Endothelial cell of umbilical vein (primary cell): ENCODE measurements at regions not wholly inside any gene's neighbourhood (a gene's known extent, or its start where the extent isn't known, plus 50 kb on each side); places are given as distances from the start of the nearest gene placed in this dataset.

ENCODE experiments used
- BruUV-seq: library from RNA; stranded (reverse); fragments of 400-500 nt; replicated peaks from 2 replicates; lab custom pipeline; 2021; lab: Mats Ljungman, UMichigan
- CTCF ChIA-PET: fragments of 300-600, 350-600 bp; sonication (Branson Sonifier 250); formaldehyde crosslinking; loops from one replicate; lab custom pipeline; 2021; ENCODE audit warnings: antibody characterized with exemption, inconsistent platforms; lab: Charles Lee
- POLR2A ChIA-PET: fragments of 300-600, 350-600 bp; sonication (Branson Sonifier 250); formaldehyde crosslinking; loops from one replicate; lab custom pipeline; 2021; ENCODE audit warnings: antibody characterized with exemption, inconsistent platforms; lab: Charles Lee
- DNase-seq: peaks from one replicate; pipeline ENCODE4 v3.0.0-alpha.2; 2011; ENCODE audit warnings: low read depth, low spot score
- FAIRE-seq: peaks from 2 replicates; lab custom pipeline; 2011; peaks lifted over from hg19 to GRCh38; lab: Jason Lieb, UNC
- H2AFZ ChIP-seq: 2 replicates; pipeline ENCODE4 v1.6.0; 2012; ENCODE audit warnings: low read depth, low read length, control low read depth, inconsistent platforms
- H3K27ac ChIP-seq: 2 replicates; pipeline ENCODE4 v1.5.1; 2011; ENCODE audit warnings: low read depth, mild to moderate bottlenecking, control low read depth, low read length, moderate library complexity; ENCODE audit not compliant: insufficient read depth
- H3K27me3 ChIP-seq, 2 experiments: 2 replicates each; pipeline versions ENCODE4 v1.6.0 to v1.6.1; 2011; ENCODE audit warnings: low read length in 2 of 2, mixed read lengths in 1 of 2; ENCODE audit not compliant: control insufficient read depth in 2 of 2, insufficient read depth in 2 of 2
- H3K36me3 ChIP-seq, 2 experiments: 2 replicates in 1 of 2; 3 replicates in 1 of 2; pipeline ENCODE4 v1.5.1; 2011; ENCODE audit warnings: low read length in 2 of 2, mild to moderate bottlenecking in 1 of 2, moderate library complexity in 1 of 2; ENCODE audit not compliant: control insufficient read depth in 2 of 2, insufficient read depth in 2 of 2; ENCODE audit errors: extremely low read depth in 1 of 2
- H3K4me1 ChIP-seq: 3 replicates; pipeline ENCODE4 v1.5.1; 2011; ENCODE audit warnings: mild to moderate bottlenecking, low read length; ENCODE audit not compliant: control insufficient read depth, insufficient read depth; ENCODE audit errors: extremely low read depth
- H3K4me2 ChIP-seq: 2 replicates; pipeline ENCODE4 v1.6.1; 2011; ENCODE audit warnings: low read length, control low read depth, mixed read lengths; ENCODE audit not compliant: insufficient read depth
- H3K4me3 ChIP-seq, 3 experiments: fragments of 200-600 bp in 1 of 3; sonication (generic), shearing (Covaris generic) in 1 of 3; replicated peaks in 1 of 3; 2 replicates each; pipeline ENCODE4 v1.5.1; 2011 to 2016; ENCODE audit warnings: control low read depth in 3 of 3, low read length in 3 of 3, mild to moderate bottlenecking in 2 of 3, inconsistent platforms in 1 of 3, low read depth in 1 of 3, moderate library complexity in 1 of 3; ENCODE audit not compliant: insufficient read depth in 1 of 3
- H3K79me2 ChIP-seq: 2 replicates; pipeline ENCODE4 v1.6.0; 2012; ENCODE audit warnings: low read length, inconsistent platforms; ENCODE audit not compliant: control insufficient read depth, insufficient read depth
- H3K9ac ChIP-seq: replicated peaks from 2 replicates; pipeline ENCODE3; 2011; ENCODE audit warnings: low read length, control low read depth; ENCODE audit not compliant: insufficient read depth; ENCODE audit errors: extremely low read depth
- H3K9me1 ChIP-seq: replicated peaks from 3 replicates; pipeline ENCODE4 v1.6.0; 2011; ENCODE audit warnings: mild to moderate bottlenecking, low read length; ENCODE audit not compliant: control insufficient read depth, insufficient read depth; ENCODE audit errors: extremely low read depth
- H3K9me3 ChIP-seq: replicated peaks from 2 replicates; pipeline ENCODE4 v1.5.1; 2012; ENCODE audit warnings: low read length, inconsistent platforms; ENCODE audit not compliant: control insufficient read depth, insufficient read depth
- H4K20me1 ChIP-seq: replicated peaks from 2 replicates; pipeline ENCODE3; 2011; ENCODE audit warnings: mild to moderate bottlenecking, low read length; ENCODE audit not compliant: control insufficient read depth, insufficient read depth; ENCODE audit errors: extremely low read depth
- CTCF ChIP-seq, 2 donors: IDR thresholded peaks; 1 replicate in 1 of 2; 2 replicates in 1 of 2; pipeline ENCODE4 v1.5.1; 2011; ENCODE audit warnings: low read length in 2 of 2, mild to moderate bottlenecking in 2 of 2, moderate library complexity in 2 of 2, control low read depth in 1 of 2, inconsistent platforms in 1 of 2, low read depth in 1 of 2; ENCODE audit not compliant: insufficient read depth in 1 of 2; ENCODE audit errors: extremely low read depth in 1 of 2
- EZH2 ChIP-seq: IDR thresholded peaks from 2 replicates; pipeline ENCODE4 v1.6.1; 2012; ENCODE audit warnings: borderline replicate concordance, low read depth, mild to moderate bottlenecking, moderate library complexity, low read length, inconsistent platforms; ENCODE audit not compliant: severe bottlenecking
- FOS ChIP-seq: IDR thresholded peaks from 2 replicates; pipeline ENCODE4 v1.6.1; 2011; ENCODE audit warnings: mild to moderate bottlenecking, low read length, moderate library complexity, borderline replicate concordance; ENCODE audit not compliant: insufficient read depth
- GATA2 ChIP-seq: IDR thresholded peaks from 2 replicates; pipeline ENCODE4 v1.7.0; 2011; ENCODE audit warnings: low read depth, mild to moderate bottlenecking, moderate library complexity, mixed read lengths, low read length; ENCODE audit not compliant: insufficient read length, insufficient read depth
- MYC ChIP-seq: IDR thresholded peaks from one replicate; pipeline ENCODE4 v1.6.1; 2011; ENCODE audit warnings: mild to moderate bottlenecking, low read depth, low read length
- POLR2A ChIP-seq: IDR thresholded peaks from 2 replicates; pipeline ENCODE4 v1.6.1; 2012; ENCODE audit warnings: low read depth, mild to moderate bottlenecking, control low read depth, low read length
- dilution Hi-C: fragments of 300-500 bp; cut with MboI; formaldehyde crosslinking; loops from one replicate; pipeline ENCODE4 v1.15.0; 2019; ENCODE audit warnings: low sequenced_read_pairs; ENCODE audit not compliant: extremely low pct_ligation_motif_present
- intact Hi-C: fragments of 100-400 bp; cut with micrococcal nuclease; formaldehyde crosslinking; loops from one replicate; pipeline ENCODE4 v1.10.0; 2022

DNA sequence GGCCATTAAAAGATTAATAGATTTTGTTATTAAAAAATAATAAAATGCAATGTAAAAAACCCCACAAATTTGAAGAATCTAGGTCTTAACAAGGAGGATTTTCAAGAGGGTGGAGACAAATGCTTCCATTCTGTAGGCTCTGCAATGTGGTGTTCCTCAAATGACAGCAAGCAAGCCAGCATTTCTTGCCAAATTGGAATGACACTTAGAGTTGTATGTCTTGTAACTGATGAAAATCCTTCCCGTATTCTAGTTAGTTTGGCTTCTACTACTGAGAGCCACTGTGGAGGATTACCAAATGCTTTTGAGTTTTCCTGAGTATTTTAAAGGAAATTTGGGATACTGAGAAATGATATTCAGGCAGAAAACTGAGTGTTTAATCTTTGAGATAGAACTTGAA, 1225.5 kb upstream of the CITED2 start:
- FAIRE-seq: no peak

More for the DNA sequence above, 1225.5 kb upstream of the CITED2 start:
- Histone ChIP-seq H3K36me3 (no peaks in the 10 kb centered on the region), H3K9ac (no peak overlapping the region), H3K4me1 (peaks cover 3% of the 10 kb centered on the region), H3K9me3 (no peaks in the 10 kb centered on the region), H3K79me2 (no peaks in the 10 kb centered on the region), H3K27ac (no peak overlapping the region), H3K27me3 (no peaks in the 10 kb centered on the region), H2AFZ (no peak overlapping the region), H4K20me1 (no peaks in the 10 kb centered on the region), H3K4me2 (no peak overlapping the region), H3K9me1 (no peaks in the 10 kb centered on the region), H3K4me3 (no peak overlapping the region)
- TF ChIP-seq GATA2 (no peak), EZH2 (no peak), FOS (no peak), POLR2A (no peak), CTCF (IDR thresholded peaks at IDR 0.05; ENCODE audit: extremely low read depth in 1 of 2, insufficient read depth in 1 of 2, low read depth in 1 of 2, low read length in 2 of 2) (no peak), MYC (no peak)
- intact Hi-C loops: no loop called here
- BruUV-seq: no TSS peak
- POLR2A ChIA-PET: no interaction called here
- DNase-seq: no peak
- dilution Hi-C loops: no loop called here
- CTCF ChIA-PET: no interaction called here
